HEK293 (cell line): ENCODE measurements at regions not wholly inside any gene's neighbourhood (a gene's known extent, or its start where the extent isn't known, plus 50 kb on each side); places are given as distances from the start of the nearest gene placed in this dataset.

Experiments used
- CTCF ChIA-PET: fragments of 350-600 bp; formaldehyde crosslinking; extraction: SDS; loops from one replicate; lab custom pipeline; 2021; ENCODE audit warnings: antibody characterized with exemption; lab: Yijun Ruan, JAX
- POLR2A ChIA-PET: fragments of 300-600 bp; formaldehyde crosslinking; extraction: SDS; loops from one replicate; lab custom pipeline; 2020; ENCODE audit warnings: antibody characterized with exemption, inconsistent platforms; lab: Yijun Ruan, JAX
- H3K27ac ChIP-seq: fragments of 200-500 bp; sonication (Bioruptor generic); 2 replicates; pipeline ENCODE4 v1.5.1; 2014; ENCODE audit warnings: low read depth, low read length, control low read depth, inconsistent platforms; ENCODE audit errors: extremely low read depth
- H3K36me3 ChIP-seq, 2 experiments: fragments of 200-500 bp in 1 of 2; sonication (Bioruptor generic) in 1 of 2; 1 replicate in 1 of 2; 2 replicates in 1 of 2; pipeline ENCODE4 v1.5.1; 2014 to 2017; ENCODE audit warnings: inconsistent platforms in 2 of 2, low read length in 2 of 2; ENCODE audit not compliant: control insufficient read depth in 2 of 2, insufficient read depth in 1 of 2
- H3K4me1 ChIP-seq: fragments of 200-500 bp; sonication (Bioruptor generic); 2 replicates; pipeline ENCODE4 v1.5.1; 2014; ENCODE audit warnings: mild to moderate bottlenecking, low read length, inconsistent platforms; ENCODE audit not compliant: control insufficient read depth, insufficient read depth
- H3K4me3 ChIP-seq: 2 replicates; pipeline ENCODE4 v1.5.1; 2011; ENCODE audit warnings: low read depth, mild to moderate bottlenecking, control low read depth, low read length, moderate library complexity
- H3K9me3 ChIP-seq: fragments of 200-500 bp; sonication (Bioruptor generic); 2 replicates; pipeline ENCODE4 v1.5.1; 2014; ENCODE audit warnings: low read depth, low read length, inconsistent platforms; ENCODE audit not compliant: control insufficient read depth, insufficient read depth
- ATF2 ChIP-seq: fragments of 450-650 bp; formaldehyde crosslinking; IDR thresholded peaks from 2 replicates; pipeline ENCODE4 v1.5.1; 2016; ENCODE audit warnings: missing biosample characterization, missing genetic modification characterization, low read depth
- OVOL3 ChIP-seq: fragments of 450-650 bp; formaldehyde crosslinking; IDR thresholded peaks from 2 replicates; pipeline ENCODE4 v1.5.1; 2016; ENCODE audit warnings: missing biosample characterization, missing genetic modification characterization
- SCRT1 ChIP-seq: fragments of 450-650 bp; formaldehyde crosslinking; IDR thresholded peaks from 2 replicates; pipeline ENCODE4 v1.5.1; 2016; ENCODE audit warnings: missing biosample characterization, missing genetic modification characterization, borderline replicate concordance
- TRIM28 ChIP-seq: IDR thresholded peaks from 2 replicates; pipeline ENCODE4 v1.6.1; 2011; ENCODE audit warnings: low read length, control low read depth, borderline replicate concordance
- YY1 ChIP-seq: fragments of 450-650 bp; formaldehyde crosslinking; IDR thresholded peaks from 2 replicates; pipeline ENCODE4 v1.5.1; 2018; ENCODE audit warnings: missing biosample characterization, missing genetic modification characterization
- ZNF157 ChIP-seq: fragments of 450-650 bp; formaldehyde crosslinking; IDR thresholded peaks from 2 replicates; pipeline ENCODE4 v1.5.1; 2016; ENCODE audit warnings: missing biosample characterization, missing genetic modification characterization
- ZNF184 ChIP-seq: fragments of 450-650 bp; IDR thresholded peaks from 2 replicates; pipeline ENCODE4 v1.5.1; 2018; ENCODE audit warnings: missing biosample characterization, mild to moderate bottlenecking, missing genetic modification characterization
- ZNF2 ChIP-seq: fragments of 450-650 bp; formaldehyde crosslinking; IDR thresholded peaks from 2 replicates; pipeline ENCODE4 v1.5.1; 2016; ENCODE audit warnings: missing biosample characterization, missing genetic modification characterization
- ZNF23 ChIP-seq: fragments of 450-650 bp; formaldehyde crosslinking; IDR thresholded peaks from 2 replicates; pipeline ENCODE4 v1.5.1; 2016; ENCODE audit warnings: missing biosample characterization, missing genetic modification characterization, borderline replicate concordance
- ZNF292 ChIP-seq: fragments of 450-650 bp; formaldehyde crosslinking; IDR thresholded peaks from 2 replicates; pipeline ENCODE4 v1.5.1; 2016; ENCODE audit warnings: low read depth, missing biosample characterization, missing genetic modification characterization, borderline replicate concordance
- ZNF302 ChIP-seq: fragments of 450-650 bp; formaldehyde crosslinking; IDR thresholded peaks from 2 replicates; pipeline ENCODE4 v1.5.1; 2016; ENCODE audit warnings: missing biosample characterization, missing genetic modification characterization, low read depth
- ZNF341 ChIP-seq: fragments of 450-650 bp; formaldehyde crosslinking; IDR thresholded peaks from 2 replicates; pipeline ENCODE4; 2016; ENCODE audit warnings: low read depth, missing biosample characterization, missing genetic modification characterization
- ZNF37A ChIP-seq: fragments of 450-650 bp; IDR thresholded peaks from 2 replicates; pipeline ENCODE4 v1.5.1; 2018; ENCODE audit warnings: missing biosample characterization, missing genetic modification characterization
- ZNF548 ChIP-seq: fragments of 450-650 bp; formaldehyde crosslinking; IDR thresholded peaks from 2 replicates; pipeline ENCODE4 v1.5.1; 2016; ENCODE audit warnings: missing biosample characterization, missing genetic modification characterization
- ZNF571 ChIP-seq: fragments of 450-650 bp; formaldehyde crosslinking; IDR thresholded peaks from 2 replicates; pipeline ENCODE4 v1.5.0; 2017; ENCODE audit warnings: missing biosample characterization, missing genetic modification characterization
- ZNF596 ChIP-seq: fragments of 450-650 bp; IDR thresholded peaks from 2 replicates; pipeline ENCODE4 v1.5.0; 2018; ENCODE audit warnings: missing biosample characterization, mild to moderate bottlenecking, missing genetic modification characterization, moderate library complexity
- ZNF670 ChIP-seq: fragments of 450-650 bp; formaldehyde crosslinking; IDR thresholded peaks from 2 replicates; pipeline ENCODE4 v1.5.1; 2016; ENCODE audit warnings: missing biosample characterization, missing genetic modification characterization, low read depth
- ZSCAN4 ChIP-seq: fragments of 450-650 bp; formaldehyde crosslinking; IDR thresholded peaks from 2 replicates; pipeline ENCODE4 v1.5.1; 2017; ENCODE audit warnings: missing biosample characterization, missing genetic modification characterization
- TF ChIP-seq, protein P1 (sequence below): fragments of 450-650 bp; formaldehyde crosslinking; IDR thresholded peaks from 2 replicates; pipeline ENCODE4 v1.5.1; 2017; ENCODE audit warnings: missing biosample characterization, missing genetic modification characterization
- TF ChIP-seq, protein P2 (sequence below): fragments of 450-650 bp; formaldehyde crosslinking; IDR thresholded peaks from 2 replicates; pipeline ENCODE4 v1.5.1; 2016; ENCODE audit warnings: missing biosample characterization, missing genetic modification characterization
- TF ChIP-seq, protein P3 (sequence below): fragments of 450-650 bp; formaldehyde crosslinking; conservative IDR thresholded peaks from 2 replicates; pipeline ENCODE4 v1.5.1; 2016; ENCODE audit warnings: low read depth, missing biosample characterization, missing genetic modification characterization

DNA sequence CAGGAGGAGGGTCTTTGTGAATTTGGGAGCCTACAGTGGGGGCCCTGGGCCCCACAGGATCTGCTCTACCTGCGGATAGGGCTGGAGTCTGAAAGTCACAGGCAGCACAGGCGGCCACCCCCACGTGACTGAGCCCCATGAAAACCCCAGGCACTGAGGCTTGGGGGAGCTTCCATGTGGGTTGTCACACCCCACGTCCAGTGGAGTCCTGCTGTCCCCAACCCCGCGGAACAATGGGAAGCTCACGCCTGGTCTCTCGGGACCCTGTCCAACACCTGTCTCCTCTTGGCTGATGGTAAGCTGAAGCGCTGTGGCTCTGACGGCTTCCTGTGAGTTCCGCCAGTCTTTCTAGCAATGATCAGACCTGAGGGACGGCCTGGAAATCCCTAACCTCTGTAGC is 85.8 kb downstream of the PTGR3 start:
- Histone ChIP-seq H3K4me1 (no peaks in the 10 kb centered on the region), H3K36me3 (no peaks in the 10 kb centered on the region), H3K9me3 (no peaks in the 10 kb centered on the region), H3K27ac (no peak overlapping the region), H3K4me3 (no peak overlapping the region)
- ChIA-PET CTCF (no interaction called here), POLR2A (no interaction called here)
- TF ChIP-seq ZSCAN4 (tag by site-specific recombination) (no peak), ZNF670 (no peak), ZNF341 (tag by site-specific recombination) (no peak), ZNF571 (no peak), OVOL3 (tag by site-specific recombination) (no peak), SCRT1 (tag by site-specific recombination) (no peak), ZNF596 (no peak), ZNF302 (tag by site-specific recombination) (no peak), ZNF37A (tag by site-specific recombination) (no peak), ATF2 (tag by site-specific recombination) (no peak), ZNF184 (tag by site-specific recombination) (no peak), TRIM28 (no peak), ZNF23 (tag by site-specific recombination) (no peak), ZNF548 (no peak)
- TF ChIP-seq, protein P1, sequence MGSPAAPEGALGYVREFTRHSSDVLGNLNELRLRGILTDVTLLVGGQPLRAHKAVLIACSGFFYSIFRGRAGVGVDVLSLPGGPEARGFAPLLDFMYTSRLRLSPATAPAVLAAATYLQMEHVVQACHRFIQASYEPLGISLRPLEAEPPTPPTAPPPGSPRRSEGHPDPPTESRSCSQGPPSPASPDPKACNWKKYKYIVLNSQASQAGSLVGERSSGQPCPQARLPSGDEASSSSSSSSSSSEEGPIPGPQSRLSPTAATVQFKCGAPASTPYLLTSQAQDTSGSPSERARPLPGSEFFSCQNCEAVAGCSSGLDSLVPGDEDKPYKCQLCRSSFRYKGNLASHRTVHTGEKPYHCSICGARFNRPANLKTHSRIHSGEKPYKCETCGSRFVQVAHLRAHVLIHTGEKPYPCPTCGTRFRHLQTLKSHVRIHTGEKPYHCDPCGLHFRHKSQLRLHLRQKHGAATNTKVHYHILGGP (tag by site-specific recombination), result no peak
- TF ChIP-seq, protein P2, sequence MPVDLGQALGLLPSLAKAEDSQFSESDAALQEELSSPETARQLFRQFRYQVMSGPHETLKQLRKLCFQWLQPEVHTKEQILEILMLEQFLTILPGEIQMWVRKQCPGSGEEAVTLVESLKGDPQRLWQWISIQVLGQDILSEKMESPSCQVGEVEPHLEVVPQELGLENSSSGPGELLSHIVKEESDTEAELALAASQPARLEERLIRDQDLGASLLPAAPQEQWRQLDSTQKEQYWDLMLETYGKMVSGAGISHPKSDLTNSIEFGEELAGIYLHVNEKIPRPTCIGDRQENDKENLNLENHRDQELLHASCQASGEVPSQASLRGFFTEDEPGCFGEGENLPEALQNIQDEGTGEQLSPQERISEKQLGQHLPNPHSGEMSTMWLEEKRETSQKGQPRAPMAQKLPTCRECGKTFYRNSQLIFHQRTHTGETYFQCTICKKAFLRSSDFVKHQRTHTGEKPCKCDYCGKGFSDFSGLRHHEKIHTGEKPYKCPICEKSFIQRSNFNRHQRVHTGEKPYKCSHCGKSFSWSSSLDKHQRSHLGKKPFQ (tag by site-specific recombination), result no peak
- TF ChIP-seq, protein P3, sequence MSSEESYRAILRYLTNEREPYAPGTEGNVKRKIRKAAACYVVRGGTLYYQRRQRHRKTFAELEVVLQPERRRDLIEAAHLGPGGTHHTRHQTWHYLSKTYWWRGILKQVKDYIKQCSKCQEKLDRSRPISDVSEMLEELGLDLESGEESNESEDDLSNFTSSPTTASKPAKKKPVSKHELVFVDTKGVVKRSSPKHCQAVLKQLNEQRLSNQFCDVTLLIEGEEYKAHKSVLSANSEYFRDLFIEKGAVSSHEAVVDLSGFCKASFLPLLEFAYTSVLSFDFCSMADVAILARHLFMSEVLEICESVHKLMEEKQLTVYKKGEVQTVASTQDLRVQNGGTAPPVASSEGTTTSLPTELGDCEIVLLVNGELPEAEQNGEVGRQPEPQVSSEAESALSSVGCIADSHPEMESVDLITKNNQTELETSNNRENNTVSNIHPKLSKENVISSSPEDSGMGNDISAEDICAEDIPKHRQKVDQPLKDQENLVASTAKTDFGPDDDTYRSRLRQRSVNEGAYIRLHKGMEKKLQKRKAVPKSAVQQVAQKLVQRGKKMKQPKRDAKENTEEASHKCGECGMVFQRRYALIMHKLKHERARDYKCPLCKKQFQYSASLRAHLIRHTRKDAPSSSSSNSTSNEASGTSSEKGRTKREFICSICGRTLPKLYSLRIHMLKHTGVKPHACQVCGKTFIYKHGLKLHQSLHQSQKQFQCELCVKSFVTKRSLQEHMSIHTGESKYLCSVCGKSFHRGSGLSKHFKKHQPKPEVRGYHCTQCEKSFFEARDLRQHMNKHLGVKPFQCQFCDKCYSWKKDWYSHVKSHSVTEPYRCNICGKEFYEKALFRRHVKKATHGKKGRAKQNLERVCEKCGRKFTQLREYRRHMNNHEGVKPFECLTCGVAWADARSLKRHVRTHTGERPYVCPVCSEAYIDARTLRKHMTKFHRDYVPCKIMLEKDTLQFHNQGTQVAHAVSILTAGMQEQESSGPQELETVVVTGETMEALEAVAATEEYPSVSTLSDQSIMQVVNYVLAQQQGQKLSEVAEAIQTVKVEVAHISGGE, result no peak

GRCh38 chr18:75122334-75122958 is 86.5 kb downstream of the PTGR3 start:
- Histone ChIP-seq H3K9me3 (no peaks in the 10 kb centered on the region), H3K4me3 (no peak overlapping the region), H3K4me1 (no peaks in the 10 kb centered on the region), H3K36me3 (no peaks in the 10 kb centered on the region), H3K27ac (no peak overlapping the region)
- ChIA-PET CTCF (no interaction called here), POLR2A (no interaction called here)
- no peak for TF ChIP-seq ZNF2
- TF ChIP-seq ZNF292 (tag by site-specific recombination), result no peak
- no peak for TF ChIP-seq ZNF157 (tag by site-specific recombination)
- TF ChIP-seq YY1 (tag by site-specific recombination), result no peak
